ENCODE measurements at regions not wholly inside any gene's neighbourhood (a gene's known extent, or its start where the extent isn't known, plus 50 kb on each side); places are given as distances from the start of the nearest gene placed in this dataset.

- intact Hi-C loops (cut with DNase I), result loop anchor here (10.0 kb wide), 2 partner anchors 232 to 288 kb away; no protein-coding TSS in a partner anchor
- peak; percentile 45 to 89 (median 75) for DNase-seq
Measured at GRCh38 chr2:174697255-174697654, 67.0 kb downstream of the CHRNA1 start.

DNA sequence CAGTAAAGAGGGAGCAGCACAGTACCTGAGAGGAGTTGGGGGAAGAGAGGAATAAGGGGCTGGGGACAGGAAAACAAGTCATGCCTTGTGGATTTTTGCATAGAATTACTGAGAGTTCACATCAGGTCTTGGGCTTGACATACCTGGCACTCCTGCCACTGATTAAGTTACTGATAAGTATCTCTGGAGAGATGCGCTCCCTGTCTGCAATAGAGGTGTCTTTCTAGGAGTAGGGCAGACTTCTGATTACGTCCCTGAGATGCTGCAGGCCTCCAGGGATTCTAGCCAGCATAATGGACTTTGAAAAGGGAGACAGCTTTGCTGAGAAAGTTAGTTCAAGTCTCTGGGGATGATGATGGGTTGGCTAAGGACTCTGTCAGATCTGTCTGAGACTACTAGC lies 69.4 kb downstream of the CHRNA1 start:
- intact Hi-C loops (cut with DNase I), result loop anchor here (10.0 kb wide), 2 partner anchors 230 to 290 kb away; no protein-coding TSS in a partner anchor
- DNase-seq, result peak in 1 of 42 donors; percentile 36

DNA sequence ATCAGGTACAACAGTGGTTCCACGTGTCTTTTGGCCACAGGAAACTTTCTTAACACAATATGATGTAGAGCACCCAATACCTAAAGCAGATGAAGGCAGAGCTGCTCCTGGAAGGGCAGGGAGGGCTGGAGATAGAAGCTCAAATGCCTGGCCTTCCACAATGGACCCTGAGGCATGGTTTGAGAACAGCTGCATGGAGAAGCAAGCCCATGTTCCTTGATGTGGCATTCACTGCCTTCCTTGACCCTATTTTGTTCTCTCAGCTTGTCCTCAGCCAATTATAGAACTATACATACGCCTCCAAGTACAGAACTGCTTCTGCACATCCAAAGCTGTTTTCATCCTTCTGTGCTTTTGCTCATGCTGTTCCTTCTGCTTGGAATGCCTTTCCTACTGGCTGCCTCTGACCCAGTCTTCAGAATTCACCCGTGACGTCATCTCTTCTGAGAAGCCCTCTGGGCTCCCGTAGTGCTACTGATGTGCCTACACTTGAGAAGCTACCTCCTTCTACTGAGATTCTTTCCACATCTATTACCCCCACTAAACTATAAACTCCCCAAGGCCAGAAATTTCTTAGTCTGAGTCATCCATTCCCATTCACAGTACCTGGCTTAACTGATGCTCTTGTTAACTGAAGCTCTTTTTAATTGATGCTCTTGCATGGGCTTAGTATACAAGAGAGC lies 69.9 kb downstream of the CHRNA1 start:
- DNase-seq, result peak in 1 of 42 donors; percentile 0
- intact Hi-C loops (cut with DNase I), result loop anchor here (10.0 kb wide), 2 partner anchors 230 to 290 kb away; no protein-coding TSS in a partner anchor

GRCh38 chr2:174693344-174693743 lies 70.9 kb downstream of the CHRNA1 start:
- intact Hi-C loops (cut with DNase I), result loop anchor here (10.0 kb wide), 2 partner anchors 229 to 291 kb away; no protein-coding TSS in a partner anchor

GRCh38 chr2:174692256-174692919 lies 71.9 kb downstream of the CHRNA1 start:
- intact Hi-C loops (cut with DNase I), result loop anchor here (10.0 kb wide), 2 partner anchors 228 to 292 kb away; no protein-coding TSS in a partner anchor
- peak in 41 of 42 donors; percentile 23 to 93 (median 77) for DNase-seq

More at GRCh38 chr2:174693344-174693743, 70.9 kb downstream of the CHRNA1 start:
- DNase-seq, result peak in 7 of 42 donors; percentile 31 to 49 (median 38)

- intact Hi-C loops (cut with DNase I), result loop anchor here (10.0 kb wide), 2 partner anchors 226 to 294 kb away; no protein-coding TSS in a partner anchor
- DNase-seq, result peak in 2 of 42 donors; percentile 31 to 42
Measured at GRCh38 chr2:174691201-174691779, 73.0 kb downstream of the CHRNA1 start.

DNA sequence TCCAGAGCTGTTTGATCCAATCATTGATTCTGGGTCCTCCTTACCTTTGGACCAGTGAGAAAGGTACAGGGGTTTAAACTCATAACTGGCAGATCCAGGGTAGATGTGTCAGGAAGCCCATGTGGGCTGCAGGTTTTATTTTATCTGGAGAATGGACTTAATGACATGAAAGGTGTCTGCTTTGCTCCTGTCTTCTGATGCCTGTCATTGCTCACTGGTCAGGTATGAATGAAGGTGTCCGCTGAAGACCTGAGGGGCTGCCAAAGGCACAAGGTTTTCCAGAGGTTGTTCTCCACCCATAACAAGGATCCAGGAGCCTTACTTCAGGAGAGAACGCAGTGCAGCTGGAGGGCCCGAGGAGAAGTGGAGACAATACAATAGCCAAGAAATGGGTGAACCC lies 74.2 kb downstream of the CHRNA1 start:
- DNase-seq, result peak in 1 of 42 donors; percentile 38
- intact Hi-C loops (cut with DNase I), result loop anchor here (10.0 kb wide), 2 partner anchors 225 to 295 kb away; no protein-coding TSS in a partner anchor

DNA sequence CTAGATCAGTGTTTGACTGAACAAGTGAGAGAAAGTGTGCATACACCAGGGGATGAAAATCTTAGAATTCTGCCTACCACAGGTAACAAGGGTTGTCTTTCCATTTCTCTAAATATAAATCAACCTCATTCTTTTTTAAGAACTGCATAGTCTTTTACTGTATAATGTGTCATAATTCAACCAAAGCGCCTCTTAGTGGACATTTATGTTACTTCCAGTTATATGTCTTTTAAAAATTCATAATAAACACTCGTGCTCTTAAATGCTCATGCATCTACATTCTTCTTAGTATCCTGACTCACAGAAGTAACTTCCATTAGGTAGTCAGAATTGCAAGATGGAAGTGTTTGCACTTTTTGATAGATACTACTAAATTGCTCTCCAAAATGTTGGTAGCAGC lies 76.2 kb downstream of the CHRNA1 start:
- intact Hi-C loops (cut with DNase I), result loop anchor here (10.0 kb wide), 1 partner anchor 83 kb away; no protein-coding TSS in a partner anchor
- DNase-seq, result peak in 1 of 42 donors; percentile 22

GRCh38 chr2:174686430-174686829 lies 77.8 kb downstream of the CHRNA1 start:
- intact Hi-C loops (cut with DNase I), result loop anchor here (10.0 kb wide), 1 partner anchor 82 kb away; no protein-coding TSS in a partner anchor

GRCh38 chr2:174683392-174683759 lies 80.9 kb downstream of the CHRNA1 start:
- intact Hi-C loops (cut with DNase I), result loop anchor here (10.0 kb wide), 1 partner anchor 79 kb away; no protein-coding TSS in a partner anchor
- peak in 7 of 42 donors; percentile 15 to 53 (median 38) for DNase-seq

More at GRCh38 chr2:174686430-174686829, 77.8 kb downstream of the CHRNA1 start:
- DNase-seq, result peak in 1 of 42 donors; percentile 20

DNA sequence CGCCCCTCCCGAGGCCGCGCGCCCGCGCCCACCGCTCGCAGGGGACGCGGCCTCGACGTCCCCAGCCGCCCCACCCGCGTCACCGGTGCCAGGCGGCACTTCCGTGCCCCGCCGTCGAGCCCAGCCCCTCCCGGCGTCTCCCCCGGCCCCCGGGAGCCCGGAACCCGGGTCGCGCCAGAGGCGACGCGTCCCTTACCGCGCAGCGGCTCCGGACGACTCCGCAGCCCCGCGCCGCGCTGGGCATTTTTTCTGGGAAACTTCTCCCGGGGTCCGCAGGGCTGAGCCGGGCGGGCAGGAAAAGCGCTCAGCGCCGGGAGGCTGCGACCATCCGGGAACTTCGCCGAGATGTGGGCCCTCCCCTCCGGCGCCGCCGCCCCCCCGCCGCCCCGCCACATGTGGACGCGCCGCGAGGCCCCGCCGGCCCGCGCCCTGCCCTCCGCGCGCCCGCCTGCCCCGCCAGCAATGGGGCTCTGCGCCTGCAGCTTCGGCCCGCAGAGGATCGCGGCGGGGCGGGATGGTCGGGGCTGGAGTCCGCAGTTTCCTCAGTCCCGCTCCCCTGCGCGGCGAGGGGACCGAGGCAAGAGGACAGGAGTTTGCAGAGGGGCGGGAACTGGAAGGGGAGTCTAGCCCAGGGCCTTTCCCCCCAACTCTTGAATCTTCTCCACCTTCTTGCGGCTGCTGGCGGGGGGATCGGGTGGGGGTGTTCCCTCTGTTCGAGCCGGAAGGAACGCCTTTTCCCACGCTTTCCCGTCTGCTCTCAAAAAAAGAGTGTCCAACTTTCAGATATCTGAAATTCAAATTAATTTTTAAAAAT lies 81.5 kb downstream of the CHRNA1 start:
- intact Hi-C loops (cut with DNase I), result loop anchor here (10.0 kb wide), 1 partner anchor 78 kb away; no protein-coding TSS in a partner anchor
- peak; percentile 39 to 89 (median 78) for DNase-seq

GRCh38 chr2:174682007-174682577 lies 82.2 kb downstream of the CHRNA1 start:
- intact Hi-C loops (cut with DNase I), result loop anchor here (10.0 kb wide), 1 partner anchor 77 kb away; no protein-coding TSS in a partner anchor
- DNase-seq, result peak in 26 of 42 donors; percentile 16 to 74 (median 46)

GRCh38 chr2:174681099-174682006 lies 82.9 kb downstream of the CHRNA1 start:
- intact Hi-C loops (cut with DNase I), result loop anchor here (10.0 kb wide), 1 partner anchor 77 kb away; no protein-coding TSS in a partner anchor
- DNase-seq, result peak in 2 of 42 donors; percentile 19 to 43

GRCh38 chr2:174680221-174680620 lies 82.6 kb upstream of the WIPF1 start:
- intact Hi-C loops (cut with DNase I), result loop anchor here (10.0 kb wide), 1 partner anchor 75 kb away; no protein-coding TSS in a partner anchor
- DNase-seq, result no peak

GRCh38 chr2:174678395-174678794 lies 80.8 kb upstream of the WIPF1 start:
- DNase-seq, result no peak
- intact Hi-C loops (cut with DNase I), result no loop called here

DNA sequence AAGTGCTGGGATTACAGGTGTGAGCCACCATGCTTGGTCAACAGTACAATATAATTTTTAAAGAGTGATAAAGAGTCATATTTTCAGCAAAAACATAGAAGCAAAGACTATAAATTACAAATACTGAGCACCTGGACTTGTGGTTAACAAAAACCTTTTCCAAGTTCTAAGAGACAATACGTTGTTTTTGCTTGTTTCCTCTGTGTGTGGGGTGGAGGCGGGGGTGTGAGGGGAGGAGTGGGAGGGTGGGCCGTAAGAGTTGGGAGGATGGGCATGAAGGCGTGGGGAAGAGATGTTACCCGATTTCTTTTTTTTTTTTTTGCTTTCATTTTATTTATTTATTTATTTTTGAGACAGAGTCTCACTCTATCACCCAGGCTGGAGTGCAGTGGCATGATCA lies 78.0 kb upstream of the WIPF1 start:
- DNase-seq, result no peak
- intact Hi-C loops (cut with DNase I), result no loop called here

GRCh38 chr2:174673876-174674275 lies 76.3 kb upstream of the WIPF1 start:
- intact Hi-C loops (cut with DNase I), result no loop called here
- DNase-seq, result no peak
